ENCODE measurements at regions not wholly inside any gene's neighbourhood (a gene's known extent, or its start where the extent isn't known, plus 50 kb on each side); places are given as distances from the start of the nearest gene placed in this dataset.

DNA sequence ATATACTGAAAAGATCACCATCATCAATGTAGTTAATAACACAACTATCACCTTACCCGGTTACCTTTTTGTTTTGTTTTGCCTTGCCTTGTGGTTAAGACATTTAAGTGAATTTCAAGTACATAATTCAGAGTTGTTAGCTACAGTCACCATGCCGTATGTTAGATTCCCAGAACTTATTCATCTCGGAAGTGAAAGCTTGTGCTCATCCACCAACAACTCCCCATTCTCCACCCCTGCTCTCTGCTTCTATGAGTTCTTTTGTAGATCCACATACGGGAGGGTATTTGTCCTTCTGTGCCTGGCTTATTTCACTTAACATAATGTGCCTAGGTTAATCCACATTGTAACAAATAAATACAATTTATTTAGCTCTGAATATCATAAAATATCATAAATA is 182.8 kb upstream of the ADARB2 start:
- no peak for DNase-seq

DNA sequence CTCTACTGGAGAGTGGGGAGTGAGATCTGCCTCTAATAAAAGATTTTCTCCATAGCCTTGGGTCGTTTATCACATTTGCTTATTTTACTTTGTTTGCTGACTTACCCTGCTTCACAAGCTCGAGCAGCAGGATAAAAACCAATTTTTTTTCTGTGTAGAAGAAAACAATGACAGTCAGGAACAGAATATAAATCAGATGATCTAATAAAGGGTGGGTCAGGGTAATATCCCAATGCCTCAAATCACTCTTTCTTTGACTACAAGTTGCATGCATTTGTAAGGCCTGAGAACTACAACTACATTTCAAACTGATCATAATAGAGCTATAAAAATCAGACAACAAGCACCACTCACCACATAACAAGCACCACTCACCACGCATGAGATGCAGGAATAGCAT is 174.4 kb upstream of the ADARB2 start:
- no peak for DNase-seq

DNA sequence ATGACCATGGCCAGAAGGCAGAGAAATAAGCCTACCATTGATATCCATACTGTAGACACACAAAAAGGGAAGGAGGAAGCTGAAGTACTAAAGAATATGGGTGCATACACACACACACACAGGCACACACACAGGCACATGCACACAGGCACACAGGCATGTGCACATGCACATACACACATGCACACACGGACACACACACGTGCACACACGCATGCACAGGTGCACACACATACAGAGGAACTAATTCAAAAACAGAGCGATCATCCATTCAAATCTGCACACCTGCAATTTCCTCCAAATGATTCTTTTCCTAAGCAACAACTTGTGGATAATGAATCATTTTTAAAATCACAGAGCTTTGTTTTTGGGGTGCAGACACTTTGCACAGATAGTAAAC is 166.7 kb upstream of the ADARB2 start:
- DNase-seq: no peak

DNA sequence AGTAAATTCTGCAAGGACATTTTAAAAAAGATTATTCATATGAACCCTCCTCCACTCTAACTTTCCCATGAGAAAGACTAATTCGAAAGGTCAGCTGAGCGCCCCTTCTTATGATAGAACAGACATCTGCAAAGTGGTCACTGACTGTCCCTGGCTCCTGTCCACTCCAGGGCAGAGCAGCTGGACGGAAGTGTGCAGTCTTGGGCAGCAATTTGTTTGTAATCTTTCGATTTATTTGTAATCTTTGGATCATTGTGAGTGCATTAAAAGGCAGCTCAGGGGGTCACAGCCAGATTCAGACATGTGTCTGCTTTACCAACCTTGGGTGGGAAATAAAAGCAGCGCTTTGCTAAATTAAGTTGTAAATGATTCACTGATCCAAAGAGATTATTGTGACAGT is 158.8 kb upstream of the ADARB2 start:
- DNase-seq: no peak

DNA sequence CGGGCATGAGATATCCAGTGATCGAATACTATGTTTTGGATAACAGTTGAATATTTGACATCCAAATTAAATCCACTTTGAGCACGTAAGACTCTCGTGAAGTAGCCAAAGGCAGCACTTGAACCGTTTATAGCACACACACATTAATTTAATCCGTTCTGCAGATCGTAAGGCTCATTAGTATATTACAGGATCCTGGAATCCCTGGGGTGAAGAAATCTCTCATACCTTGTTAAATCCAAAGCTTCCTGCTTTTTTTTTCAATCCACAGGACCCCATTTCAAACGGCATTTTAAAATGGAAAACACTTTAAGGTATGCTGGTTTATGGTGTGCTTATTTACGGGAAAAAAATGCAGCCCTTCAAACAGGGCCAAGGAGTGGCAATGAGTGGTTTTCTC is 158.4 kb upstream of the ADARB2 start:
- no peak for DNase-seq

DNA sequence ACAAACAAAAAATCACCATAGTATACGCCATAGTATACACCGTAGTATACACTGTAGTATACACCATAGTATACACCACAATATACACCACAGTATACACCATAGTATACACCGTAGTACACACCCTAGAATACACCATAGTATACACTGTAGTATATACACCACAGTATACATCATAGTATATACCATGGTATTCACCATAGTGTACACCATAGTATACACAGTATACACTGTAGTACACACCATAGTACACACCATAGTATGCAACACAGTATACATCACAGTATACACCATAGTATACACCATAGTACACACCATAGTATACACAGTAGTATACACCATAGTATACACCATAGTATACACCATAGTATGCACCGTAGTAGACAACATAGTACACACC is 157.6 kb upstream of the ADARB2 start:
- no peak for DNase-seq

DNA sequence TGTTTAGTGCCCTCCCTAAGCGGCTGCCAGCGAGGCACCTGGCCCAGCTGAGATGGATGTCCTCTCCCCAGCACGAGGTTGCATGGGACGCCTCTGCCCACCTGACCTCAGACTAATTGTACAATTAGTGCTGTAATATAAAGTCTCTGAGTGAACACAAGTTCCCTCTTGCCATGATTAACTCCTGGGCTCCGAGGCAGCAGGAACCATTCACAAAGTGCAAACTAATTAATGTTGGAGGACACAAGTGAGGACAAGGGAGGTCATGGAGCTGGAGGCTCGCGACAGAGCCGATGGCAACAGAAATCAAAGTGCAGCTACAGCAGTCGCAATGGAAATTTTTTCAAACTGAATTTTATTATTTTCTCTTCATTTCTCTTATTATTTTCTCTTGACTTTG is 156.6 kb upstream of the ADARB2 start:
- no peak for DNase-seq

DNA sequence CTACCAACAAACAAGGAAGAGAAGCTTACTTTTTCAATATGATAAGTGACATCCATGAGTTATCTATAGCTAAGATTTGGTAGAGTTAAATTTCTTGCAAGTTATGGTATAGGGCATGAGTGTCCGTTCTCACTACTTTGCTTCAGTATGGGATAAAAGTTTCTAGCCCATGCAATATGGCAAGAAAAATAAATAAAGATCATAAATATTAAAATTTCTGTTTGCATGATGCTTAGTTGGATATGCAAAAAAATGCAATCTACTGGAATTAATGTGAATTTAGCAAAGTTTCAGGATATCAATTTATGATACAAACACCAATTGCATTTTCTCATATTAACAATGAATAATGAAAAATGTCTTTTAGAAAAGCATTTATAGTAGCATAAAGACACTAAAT is 148.7 kb upstream of the ADARB2 start:
- DNase-seq: no peak

DNA sequence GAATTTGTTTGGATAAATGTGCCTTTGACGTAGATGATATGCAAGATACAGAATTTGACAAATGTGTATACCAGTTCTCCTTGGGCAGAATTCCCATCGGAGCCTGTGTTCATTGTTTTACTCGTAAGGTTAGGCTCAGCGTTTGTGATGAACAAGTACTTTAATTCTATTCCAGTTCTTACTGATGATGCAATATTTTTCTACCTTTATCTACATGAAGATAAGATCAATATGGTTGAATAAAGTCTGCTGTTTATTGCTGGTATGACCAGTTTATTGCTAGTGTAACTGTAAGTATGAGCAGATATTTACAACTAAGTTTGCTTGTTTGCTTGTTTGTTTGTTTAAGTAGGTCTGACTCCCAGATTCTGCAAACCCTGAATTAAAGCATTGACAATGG is 145.4 kb upstream of the ADARB2 start:
- DNase-seq: no peak

DNA sequence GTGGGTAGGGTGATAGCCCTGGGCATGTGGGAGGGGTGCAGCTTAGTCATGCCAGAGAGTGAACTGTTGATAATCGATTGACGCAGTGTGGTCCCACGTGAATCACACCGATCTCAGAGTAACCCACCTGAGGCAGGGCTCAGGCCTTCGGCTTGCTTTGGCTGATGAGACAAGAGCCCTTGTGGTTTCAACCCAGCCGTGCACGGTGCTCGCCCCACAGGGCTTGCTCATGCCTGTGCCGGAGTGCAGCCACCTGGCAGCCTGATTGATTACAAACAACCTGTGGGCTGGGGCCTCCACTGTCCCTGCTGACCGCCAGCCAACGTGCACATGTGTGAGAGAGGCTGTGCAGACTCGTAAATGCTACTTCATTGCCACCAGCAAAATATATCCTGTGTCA is 144.9 kb upstream of the ADARB2 start:
- DNase-seq: no peak

DNA sequence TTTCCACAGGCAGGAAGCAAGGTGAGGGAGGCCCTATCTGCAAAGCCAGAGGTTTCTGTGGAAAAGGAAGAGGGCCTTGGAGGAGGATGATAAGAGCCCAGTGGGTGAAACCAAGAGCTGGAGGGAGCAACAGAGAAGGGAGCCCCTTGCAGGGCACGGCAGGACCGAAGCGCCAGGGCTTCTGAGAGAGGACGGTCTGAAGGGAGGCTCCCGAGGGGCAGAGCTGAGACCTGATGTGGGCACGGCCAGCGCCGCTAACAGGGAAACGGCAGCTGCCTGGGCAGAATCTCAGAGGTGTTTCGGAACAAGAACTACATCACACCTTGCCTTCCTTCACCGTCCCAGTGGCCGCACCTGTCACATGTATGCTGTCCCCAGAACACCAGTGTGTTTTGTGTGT is 144.3 kb upstream of the ADARB2 start:
- no peak for DNase-seq

DNA sequence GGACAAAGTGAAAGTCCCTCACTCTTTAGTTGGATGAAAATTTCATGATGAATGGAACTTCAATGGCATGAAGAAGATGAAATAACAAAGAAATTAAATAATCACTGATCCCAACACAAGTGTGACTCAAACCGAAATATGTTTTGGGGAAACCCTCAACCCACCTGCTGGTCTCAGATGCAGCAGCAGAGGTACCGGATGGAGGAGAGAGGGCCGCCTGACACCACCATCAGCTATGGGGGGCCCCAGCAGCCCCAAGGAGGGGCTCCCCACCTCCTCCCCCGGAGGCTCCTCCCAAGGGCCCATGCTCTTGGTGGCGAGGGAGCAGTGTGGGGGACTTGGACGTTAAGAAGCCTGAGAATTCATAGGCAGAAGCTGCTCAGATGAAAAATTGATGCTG is 137.2 kb upstream of the ADARB2 start:
- DNase-seq: no peak

DNA sequence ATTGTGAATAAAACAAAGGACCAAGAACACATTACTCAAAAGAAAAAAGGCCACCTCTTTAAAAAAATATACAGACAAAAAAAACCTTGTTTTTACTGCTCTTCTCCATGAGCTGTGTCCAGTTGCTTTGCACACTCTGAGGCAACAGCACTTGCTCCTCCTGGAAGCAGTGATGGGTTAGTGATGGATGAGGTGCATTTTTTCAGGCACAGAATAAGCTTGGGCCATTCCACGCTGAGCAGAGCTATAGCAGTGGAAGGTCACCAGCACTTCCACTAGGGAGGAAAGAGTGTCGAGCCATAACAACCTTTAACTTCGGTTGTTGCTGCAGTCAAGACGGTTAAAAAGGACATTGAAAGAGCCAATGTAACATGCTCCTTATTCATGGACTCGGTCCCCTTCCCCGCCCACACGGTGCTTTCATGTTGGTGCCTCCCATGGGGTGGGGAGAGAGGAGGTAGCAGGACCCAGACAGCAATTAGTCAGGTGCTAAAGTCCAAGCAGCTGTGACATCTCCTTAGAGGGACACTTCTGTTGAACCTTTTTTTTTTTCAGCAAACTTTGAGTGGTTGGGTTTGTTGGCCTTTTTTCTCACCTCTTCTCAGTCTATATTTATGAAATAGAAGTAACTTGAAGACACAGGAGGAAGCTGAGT is 136.5 kb upstream of the ADARB2 start:
- no peak for DNase-seq

DNA sequence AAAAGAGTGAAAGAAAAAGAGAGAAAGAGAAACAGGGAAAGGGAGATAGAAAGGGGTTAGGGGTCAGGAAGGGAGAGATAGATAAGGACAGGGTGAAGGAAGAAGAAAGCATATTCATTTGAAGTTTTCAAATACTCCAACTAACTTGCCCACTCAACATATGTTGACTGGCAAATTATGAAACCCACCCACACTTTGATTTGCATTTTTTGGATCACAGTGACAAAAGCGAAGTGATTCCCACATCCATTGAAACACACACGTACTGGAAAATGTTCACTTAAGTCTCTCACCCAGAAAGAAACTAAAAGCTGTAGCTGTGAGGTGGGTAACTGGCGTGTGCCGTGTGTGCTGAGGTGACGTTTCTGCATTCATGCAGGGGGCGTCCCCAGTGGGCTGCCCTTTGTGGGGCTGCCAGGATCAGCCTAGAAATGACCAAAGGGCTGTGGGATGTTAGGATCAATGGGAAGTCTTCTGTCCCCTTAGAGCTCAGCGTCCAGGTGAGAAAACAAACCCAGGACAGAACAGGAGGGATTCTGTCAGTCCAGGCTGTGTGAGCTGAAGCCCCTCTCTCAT is 134.9 kb upstream of the ADARB2 start:
- DNase-seq: no peak

DNA sequence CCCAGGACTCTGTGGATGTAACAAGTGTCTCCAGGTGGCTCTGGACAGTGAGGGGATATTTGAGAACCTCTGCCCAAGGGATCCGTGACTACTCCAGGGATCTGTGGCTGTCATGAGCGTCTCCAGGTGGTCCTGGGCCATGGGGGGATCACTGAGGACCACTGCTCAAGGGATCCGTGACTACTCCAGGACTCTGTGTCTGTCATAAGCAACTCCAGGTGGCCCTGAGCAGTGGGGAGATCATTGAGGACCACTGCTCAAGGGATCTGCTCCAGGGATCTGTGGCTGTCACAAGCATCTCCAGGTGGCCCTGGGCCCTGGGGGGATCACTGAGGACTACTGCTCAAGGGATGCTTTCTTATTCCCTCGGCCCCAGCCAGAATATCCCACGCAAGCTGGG is 133.2 kb upstream of the ADARB2 start:
- DNase-seq: no peak

DNA sequence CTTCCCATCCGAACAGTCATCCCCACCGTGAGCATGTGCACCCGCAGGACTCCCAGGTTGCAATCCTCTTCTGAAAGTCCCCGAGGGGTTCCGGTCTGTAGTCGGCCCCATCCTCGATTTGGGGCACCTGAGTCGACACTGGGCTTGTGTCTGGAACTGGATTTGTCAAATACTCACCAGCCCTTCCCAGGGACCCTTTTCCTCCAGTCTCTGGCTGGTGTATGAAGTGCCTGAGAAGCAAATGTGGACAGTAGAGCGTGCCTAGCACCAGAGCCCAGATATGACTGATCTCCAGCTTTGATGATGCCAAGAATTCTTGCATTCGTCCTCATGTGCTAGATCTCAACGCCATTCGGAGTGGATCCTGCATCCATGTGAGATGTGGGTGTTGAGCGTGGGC is 132.5 kb upstream of the ADARB2 start:
- DNase-seq: no peak

DNA sequence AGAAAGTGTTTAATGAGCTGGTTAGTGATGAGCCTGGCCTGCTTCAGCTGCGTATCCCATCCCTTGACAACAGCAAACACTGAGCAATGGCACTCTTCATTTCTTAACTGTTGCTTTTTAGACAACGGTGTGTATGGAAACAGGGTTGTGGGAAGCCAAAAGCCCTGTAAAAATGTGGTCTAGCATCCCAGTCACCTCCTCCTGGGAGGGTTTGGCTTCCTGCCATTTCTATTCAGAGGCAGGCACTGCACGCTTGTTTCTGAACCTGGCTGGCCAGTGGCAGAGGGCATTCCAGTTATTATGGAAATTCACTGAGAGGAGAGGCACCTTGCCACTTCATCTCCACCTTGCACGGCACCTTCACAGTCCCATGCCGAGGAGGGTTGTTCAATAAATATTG is 123.0 kb upstream of the ADARB2 start:
- DNase-seq: no peak

DNA sequence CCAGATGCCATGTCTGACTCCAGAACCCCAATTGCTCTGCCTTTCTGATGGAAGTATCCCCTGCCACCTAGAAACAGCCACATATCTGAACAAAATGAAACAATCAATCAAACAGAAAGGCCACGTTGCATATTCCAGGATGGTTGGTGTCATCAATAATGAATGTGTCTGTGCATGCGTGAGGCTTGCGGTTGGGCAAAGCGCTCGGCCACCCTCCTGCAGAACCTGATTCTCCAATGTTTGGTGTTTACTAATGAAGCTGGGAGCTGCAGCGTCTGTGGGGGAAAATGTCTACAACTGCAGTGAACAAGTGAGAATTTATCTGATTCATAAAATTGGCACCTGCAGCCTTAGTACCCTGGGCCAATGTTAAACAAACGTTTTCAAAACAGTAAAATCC is 121.2 kb upstream of the ADARB2 start:
- no peak for DNase-seq

DNA sequence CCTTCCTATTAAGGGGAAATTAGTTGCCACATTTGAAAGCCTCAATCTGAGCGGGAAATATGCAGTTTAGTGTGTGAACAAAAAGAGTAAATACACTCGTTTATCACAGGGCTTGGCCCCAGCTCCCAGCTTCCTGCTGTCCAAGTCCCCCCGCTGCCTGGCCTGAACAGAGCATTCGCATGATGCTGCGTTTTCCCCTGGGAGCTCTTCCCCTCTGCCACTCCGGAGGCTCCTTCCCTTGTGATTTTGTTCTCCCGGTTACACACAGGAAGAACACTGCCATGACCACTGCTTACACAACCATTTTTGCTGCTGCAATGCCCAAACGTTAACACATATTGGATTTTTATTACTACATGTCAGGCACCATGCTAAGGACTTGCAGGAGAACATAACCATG is 120.7 kb upstream of the ADARB2 start:
- DNase-seq: no peak

DNA sequence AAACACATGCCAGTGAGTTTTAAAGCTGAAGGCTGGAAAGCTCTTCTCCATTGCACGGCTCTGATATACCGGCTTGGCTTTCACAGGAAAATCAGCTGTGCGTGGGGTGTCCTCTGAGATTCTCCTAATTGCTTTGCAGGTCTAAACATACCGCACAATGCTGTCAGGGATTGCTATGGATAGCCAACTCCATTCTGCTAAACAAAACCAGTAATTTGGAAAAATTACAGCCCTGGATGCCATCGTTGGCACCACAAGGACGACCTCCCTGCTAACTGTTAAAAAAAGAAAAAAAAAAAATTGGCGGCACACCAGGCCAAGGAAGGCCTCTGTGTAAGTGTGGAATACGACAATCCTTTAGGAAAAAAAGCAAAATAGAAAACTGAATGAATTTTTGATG is 118.6 kb upstream of the ADARB2 start:
- DNase-seq: no peak

DNA sequence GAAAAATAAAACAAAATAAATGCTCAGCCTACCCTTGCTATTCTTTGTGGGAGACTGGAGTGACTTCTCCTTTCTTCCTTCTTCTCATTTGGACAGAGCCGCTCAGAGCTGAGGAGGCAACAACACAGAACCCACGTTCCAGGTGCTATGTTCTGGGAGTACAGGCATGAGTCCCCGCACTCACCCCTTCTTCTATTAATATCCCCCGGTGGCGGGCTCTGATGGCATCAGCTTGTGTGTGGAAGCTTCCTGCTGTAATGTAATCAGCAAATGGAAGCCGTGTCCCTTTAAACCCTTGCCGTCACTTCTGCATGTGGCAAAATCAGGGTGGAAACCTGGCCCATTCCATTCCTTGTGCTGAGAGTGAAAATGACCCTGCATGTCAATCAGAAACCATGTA is 116.9 kb upstream of the ADARB2 start:
- DNase-seq: no peak

DNA sequence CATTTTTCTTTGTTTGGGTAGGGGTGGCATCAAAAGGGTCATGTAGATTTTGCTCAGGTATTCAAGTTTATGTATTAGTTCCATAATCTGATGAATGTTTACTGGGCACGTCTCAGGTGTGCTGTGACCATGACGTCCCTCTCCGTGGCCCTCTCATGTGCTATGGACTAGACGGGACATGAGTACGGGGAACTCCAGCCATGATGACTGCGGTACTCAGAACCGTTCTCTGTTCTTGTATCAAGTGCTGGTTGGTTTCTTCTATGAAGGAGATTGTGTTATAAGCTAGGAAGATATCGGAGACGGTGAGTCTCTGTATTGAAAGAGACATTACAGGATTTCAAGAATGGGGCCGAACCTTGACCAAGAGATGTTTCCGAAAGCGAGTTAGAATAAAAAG is 116.5 kb upstream of the ADARB2 start:
- no peak for DNase-seq

DNA sequence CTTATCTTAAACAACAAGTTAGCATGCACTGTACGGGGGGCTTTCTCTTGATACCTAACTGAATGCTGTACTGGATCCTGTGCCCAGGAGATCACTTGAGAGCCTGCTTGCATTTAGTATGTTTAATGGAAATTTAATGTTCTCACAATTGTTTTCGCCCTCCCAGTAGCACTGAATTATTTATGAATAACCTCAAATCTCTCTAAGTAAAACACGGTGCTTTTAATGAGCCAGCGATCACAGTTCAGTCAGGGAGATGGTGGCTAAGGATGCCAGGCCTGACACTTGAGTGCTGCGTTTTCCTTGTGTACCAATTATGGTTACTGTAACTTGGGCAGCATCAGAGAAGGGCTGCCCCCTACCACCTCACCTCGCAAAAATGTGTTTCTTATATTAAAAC is 115.5 kb upstream of the ADARB2 start:
- no peak for DNase-seq

DNA sequence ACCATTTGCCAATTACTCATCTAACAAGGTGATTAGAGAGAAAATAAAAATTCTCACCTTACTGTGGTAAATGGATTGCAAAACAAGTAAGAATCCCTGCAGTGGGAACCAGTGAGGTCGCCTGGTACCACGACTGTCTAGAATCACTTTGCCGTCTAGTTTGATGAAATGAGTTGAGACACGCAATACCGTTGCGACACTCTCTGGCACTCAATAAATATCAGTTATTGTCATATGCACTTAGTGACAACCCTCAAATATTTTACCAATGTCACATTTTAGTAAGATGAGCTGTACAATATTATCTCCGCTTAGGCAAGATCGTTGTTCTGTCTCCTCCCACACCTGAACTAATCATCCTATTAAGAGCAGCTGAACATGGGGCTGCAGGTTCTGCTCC is 114.4 kb upstream of the ADARB2 start:
- no peak for DNase-seq

DNA sequence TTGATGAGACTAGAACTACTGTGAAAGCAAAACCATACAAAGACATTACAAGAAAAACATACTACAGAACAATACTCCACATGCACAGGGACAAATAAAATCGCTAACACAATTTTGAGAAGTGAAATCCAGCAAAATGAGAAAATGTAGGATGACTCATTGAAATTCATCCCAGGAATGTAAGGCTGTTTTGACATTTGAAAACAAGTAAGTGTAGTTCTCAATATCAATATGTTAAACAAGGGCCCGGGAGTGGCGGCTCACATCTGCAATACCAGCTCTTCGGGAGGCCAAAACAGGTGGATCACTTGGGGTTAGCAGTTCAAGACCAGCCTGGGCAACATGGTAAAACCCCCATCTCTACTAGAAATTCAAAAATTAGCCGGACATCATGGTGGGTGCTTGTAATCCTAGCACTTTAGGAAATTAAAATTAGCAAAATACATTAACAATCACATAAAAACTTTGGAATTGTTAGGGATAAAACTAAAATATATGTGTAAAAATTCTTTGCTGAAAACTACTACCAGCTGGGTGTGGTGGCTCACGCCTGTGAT is 113.7 kb upstream of the ADARB2 start:
- no peak for DNase-seq

All from islet precursor cell (in vitro differentiated cells).